ENCODE measurements at regions not wholly inside any gene's neighbourhood (a gene's known extent, or its start where the extent isn't known, plus 50 kb on each side); places are given as distances from the start of the nearest gene placed in this dataset.

DNA sequence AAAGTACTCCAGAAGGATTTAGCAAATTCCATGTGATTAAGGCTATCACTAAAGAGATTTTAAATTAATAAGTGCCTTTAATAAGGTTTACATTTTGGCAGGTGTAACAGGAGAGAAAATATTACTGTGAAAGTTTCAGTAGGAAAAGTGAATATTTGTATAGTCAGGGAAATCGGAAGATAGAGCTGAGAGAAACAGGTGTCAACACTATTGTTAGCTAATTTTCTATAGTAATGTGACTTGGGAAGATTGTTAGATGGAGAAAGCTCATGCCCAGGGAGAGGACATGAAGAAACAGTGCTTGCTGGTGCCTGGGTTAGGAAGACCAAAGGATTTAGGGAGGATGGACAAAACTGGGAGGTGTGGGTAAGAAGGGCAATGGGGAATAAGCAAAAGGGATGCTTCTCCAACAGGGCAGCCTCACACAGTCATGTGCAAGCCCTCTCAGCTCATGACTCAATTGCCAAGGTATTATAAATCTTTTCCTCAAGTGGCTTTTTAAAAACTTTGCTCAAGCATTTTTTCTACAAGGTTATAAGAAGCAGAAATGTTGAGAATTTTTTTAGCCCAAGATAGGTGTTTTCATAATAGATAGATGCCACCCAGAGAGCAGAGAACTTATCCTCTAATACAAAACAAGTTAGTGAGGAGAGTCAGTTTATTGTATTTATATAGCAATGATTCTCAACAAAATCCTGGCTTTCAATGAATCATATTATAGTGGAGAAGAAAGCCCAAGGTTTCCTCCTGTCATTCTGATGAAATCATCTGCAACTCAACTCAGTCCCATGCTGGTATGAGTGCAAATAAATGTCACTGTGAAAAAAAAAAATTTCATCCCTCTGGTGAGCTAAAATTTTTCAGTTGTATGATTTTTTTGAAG lies 325.2 kb upstream of the NT5E start:
- no peak for TF ChIP-seq POLR2A (IDR thresholded peaks at IDR 0.05)
- TF ChIP-seq, protein P1, sequence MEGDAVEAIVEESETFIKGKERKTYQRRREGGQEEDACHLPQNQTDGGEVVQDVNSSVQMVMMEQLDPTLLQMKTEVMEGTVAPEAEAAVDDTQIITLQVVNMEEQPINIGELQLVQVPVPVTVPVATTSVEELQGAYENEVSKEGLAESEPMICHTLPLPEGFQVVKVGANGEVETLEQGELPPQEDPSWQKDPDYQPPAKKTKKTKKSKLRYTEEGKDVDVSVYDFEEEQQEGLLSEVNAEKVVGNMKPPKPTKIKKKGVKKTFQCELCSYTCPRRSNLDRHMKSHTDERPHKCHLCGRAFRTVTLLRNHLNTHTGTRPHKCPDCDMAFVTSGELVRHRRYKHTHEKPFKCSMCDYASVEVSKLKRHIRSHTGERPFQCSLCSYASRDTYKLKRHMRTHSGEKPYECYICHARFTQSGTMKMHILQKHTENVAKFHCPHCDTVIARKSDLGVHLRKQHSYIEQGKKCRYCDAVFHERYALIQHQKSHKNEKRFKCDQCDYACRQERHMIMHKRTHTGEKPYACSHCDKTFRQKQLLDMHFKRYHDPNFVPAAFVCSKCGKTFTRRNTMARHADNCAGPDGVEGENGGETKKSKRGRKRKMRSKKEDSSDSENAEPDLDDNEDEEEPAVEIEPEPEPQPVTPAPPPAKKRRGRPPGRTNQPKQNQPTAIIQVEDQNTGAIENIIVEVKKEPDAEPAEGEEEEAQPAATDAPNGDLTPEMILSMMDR (IDR thresholded peaks at IDR 0.05): no peak
